CD4-positive, alpha-beta T cell (primary cell): ENCODE measurements at regions not wholly inside any gene's neighbourhood (a gene's known extent, or its start where the extent isn't known, plus 50 kb on each side); places are given as distances from the start of the nearest gene placed in this dataset.

Source experiments
- ATAC-seq: fragments of 200-7000 bp; cut with Tn5 transposase; one replicate; pipeline ENCODE4 v1.10.0; 2022; ENCODE audit warnings: mild to moderate bottlenecking; ENCODE audit not compliant: poor library complexity
- CTCF ChIA-PET: fragments of 350-600 bp; sonication (Branson Sonifier 250); formaldehyde crosslinking; loops from one replicate; lab custom pipeline; 2021; ENCODE audit warnings: antibody characterized with exemption, inconsistent platforms; lab: Charles Lee
- POLR2A ChIA-PET: fragments of 350-600 bp; sonication (Branson Sonifier 250); formaldehyde crosslinking; loops from one replicate; lab custom pipeline; 2021; ENCODE audit warnings: antibody characterized with exemption, inconsistent platforms; lab: Charles Lee
- DNase-seq, 14 experiments: peaks; one replicate each; pipeline ENCODE4 v3.0.0-alpha.2; 2013 to 2020; ENCODE audit warnings: mixed read lengths in 2 of 14
- H3K27ac ChIP-seq, 2 donors: one replicate each; pipeline versions ENCODE4 v1.5.1 to v1.7.0; 2013; ENCODE audit warnings: low read length in 2 of 2, low read depth in 1 of 2, mild to moderate bottlenecking in 1 of 2
- H3K27me3 ChIP-seq, 2 experiments: 1 replicate in 1 of 2; 2 replicates in 1 of 2; pipeline versions ENCODE4 v1.6.1 to v1.7.0; 2013; ENCODE audit warnings: low read length in 2 of 2, control low read depth in 1 of 2, mild to moderate bottlenecking in 1 of 2, moderate library complexity in 1 of 2; ENCODE audit not compliant: insufficient read depth in 2 of 2, control insufficient read depth in 1 of 2
- H3K36me3 ChIP-seq: one replicate; pipeline ENCODE4 v1.6.1; 2013; ENCODE audit warnings: low read length, control low read depth; ENCODE audit not compliant: insufficient read depth
- H3K4me1 ChIP-seq: one replicate; pipeline ENCODE4 v1.6.1; 2013; ENCODE audit warnings: low read length, control low read depth; ENCODE audit not compliant: insufficient read depth
- H3K4me3 ChIP-seq: one replicate; pipeline ENCODE4 v1.5.1; 2013; ENCODE audit warnings: mild to moderate bottlenecking, low read length, moderate library complexity
- H3K9me3 ChIP-seq, 2 experiments: 1 replicate in 1 of 2; 2 replicates in 1 of 2; pipeline versions ENCODE4 v1.6.1 to v1.7.0; 2013; ENCODE audit warnings: low read length in 2 of 2, mild to moderate bottlenecking in 2 of 2, control low read depth in 1 of 2, moderate library complexity in 1 of 2; ENCODE audit not compliant: control insufficient read depth in 1 of 2, insufficient read depth in 1 of 2
- H3K27ac Mint-ChIP-seq: one replicate; pipeline ENCODE4 v1.8.0; 2020; ENCODE audit warnings: mixed read lengths
- H3K27me3 Mint-ChIP-seq: one replicate; pipeline ENCODE4 v1.8.0; 2021; ENCODE audit warnings: mixed read lengths
- H3K36me3 Mint-ChIP-seq: one replicate; pipeline ENCODE4 v1.8.0; 2021; ENCODE audit warnings: low read depth, mixed read lengths
- H3K4me1 Mint-ChIP-seq: one replicate; pipeline ENCODE4 v1.8.0; 2021; ENCODE audit warnings: low read depth, mixed read lengths
- H3K4me3 Mint-ChIP-seq: one replicate; pipeline ENCODE4 v1.8.0; 2020; ENCODE audit warnings: mild to moderate bottlenecking, mixed read lengths
- H3K9me3 Mint-ChIP-seq: one replicate; pipeline ENCODE4 v1.8.0; 2020; ENCODE audit warnings: mixed read lengths
- intact Hi-C, 2 experiments: fragments of 100-400 bp; cut with DNase I in 1 of 2; cut with micrococcal nuclease in 1 of 2; formaldehyde crosslinking; loops; one replicate each; pipeline versions ENCODE4 v1.15.1 to v1.9.0; 2023 to 2025; cut with DNase I, micrococcal nuclease
- TF ChIP-seq, protein P1 (sequence below): fragments of 200-600 bp; IDR thresholded peaks from one replicate; pipeline ENCODE4 v1.8.0; 2022; ENCODE audit warnings: antibody characterized with exemption, mild to moderate bottlenecking

DNA sequence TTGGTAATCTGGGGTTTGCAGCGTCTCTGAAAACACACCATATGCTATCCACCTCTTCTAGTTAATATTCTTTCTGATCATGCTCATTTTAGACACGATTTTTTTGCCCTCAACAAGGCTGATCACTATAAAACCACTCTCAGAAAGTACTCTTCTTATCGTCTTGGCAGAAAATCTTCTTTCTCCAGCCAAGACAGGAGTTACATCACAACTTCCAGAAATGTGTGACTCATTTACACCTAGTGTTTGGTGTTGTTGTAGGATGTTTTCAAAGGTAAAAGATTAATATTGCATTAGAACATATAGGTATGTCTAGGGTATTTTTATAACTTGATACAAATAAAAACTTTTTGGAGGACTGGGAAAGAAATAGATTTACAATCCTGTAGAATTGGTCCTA is 138.5 kb upstream of the NETO1 start:
- Histone ChIP-seq H3K27ac (no peak overlapping the region), H3K4me3 (no peak overlapping the region), H3K36me3 (no peaks in the 10 kb centered on the region), H3K4me1 (no peaks in the 10 kb centered on the region), H3K27me3 (no peaks in the 10 kb centered on the region), H3K9me3 (no peaks in the 10 kb centered on the region)
- Mint-ChIP-seq H3K27ac (no peak overlapping the region), H3K4me3 (no peak overlapping the region), H3K36me3 (no peaks in the 10 kb centered on the region), H3K4me1 (no peaks in the 10 kb centered on the region), H3K9me3 (no peaks in the 10 kb centered on the region), H3K27me3 (no peaks in the 10 kb centered on the region)
- TF ChIP-seq, protein P1, sequence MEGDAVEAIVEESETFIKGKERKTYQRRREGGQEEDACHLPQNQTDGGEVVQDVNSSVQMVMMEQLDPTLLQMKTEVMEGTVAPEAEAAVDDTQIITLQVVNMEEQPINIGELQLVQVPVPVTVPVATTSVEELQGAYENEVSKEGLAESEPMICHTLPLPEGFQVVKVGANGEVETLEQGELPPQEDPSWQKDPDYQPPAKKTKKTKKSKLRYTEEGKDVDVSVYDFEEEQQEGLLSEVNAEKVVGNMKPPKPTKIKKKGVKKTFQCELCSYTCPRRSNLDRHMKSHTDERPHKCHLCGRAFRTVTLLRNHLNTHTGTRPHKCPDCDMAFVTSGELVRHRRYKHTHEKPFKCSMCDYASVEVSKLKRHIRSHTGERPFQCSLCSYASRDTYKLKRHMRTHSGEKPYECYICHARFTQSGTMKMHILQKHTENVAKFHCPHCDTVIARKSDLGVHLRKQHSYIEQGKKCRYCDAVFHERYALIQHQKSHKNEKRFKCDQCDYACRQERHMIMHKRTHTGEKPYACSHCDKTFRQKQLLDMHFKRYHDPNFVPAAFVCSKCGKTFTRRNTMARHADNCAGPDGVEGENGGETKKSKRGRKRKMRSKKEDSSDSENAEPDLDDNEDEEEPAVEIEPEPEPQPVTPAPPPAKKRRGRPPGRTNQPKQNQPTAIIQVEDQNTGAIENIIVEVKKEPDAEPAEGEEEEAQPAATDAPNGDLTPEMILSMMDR: no peak
- intact Hi-C loops: no loop called here
- ATAC-seq (no peak), DNase-seq (no peak)
- ChIA-PET CTCF (no interaction called here), POLR2A (no interaction called here)

DNA sequence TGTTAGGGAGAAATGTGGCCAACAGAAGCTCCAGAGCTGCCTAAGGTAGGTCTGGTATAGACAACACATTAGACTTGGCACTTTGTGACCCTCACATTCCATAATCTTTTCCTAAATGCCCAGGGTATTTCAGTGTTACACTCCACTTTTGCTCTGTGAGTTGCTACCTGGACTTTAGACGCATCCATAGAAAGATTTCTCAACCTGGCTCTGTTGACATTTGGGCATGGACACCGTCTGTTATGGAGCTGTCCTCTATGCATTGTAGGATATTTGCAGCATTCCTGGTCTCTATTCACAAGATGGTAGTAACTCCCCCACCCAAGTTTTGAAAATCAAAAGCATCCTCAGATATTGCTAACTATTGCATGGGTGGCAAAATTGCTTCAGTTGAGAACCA is 136.5 kb upstream of the NETO1 start:
- no peaks in the 10 kb centered on the region for H3K36me3 ChIP-seq
- no peak overlapping the region for H3K27ac ChIP-seq
- no peak for ATAC-seq
- H3K4me3 ChIP-seq: no peak overlapping the region
- intact Hi-C loops: no loop called here
- H3K4me1 ChIP-seq: no peaks in the 10 kb centered on the region
- Mint-ChIP-seq H3K4me1 (no peaks in the 10 kb centered on the region), H3K27ac (no peak overlapping the region), H3K4me3 (no peak overlapping the region), H3K27me3 (no peaks in the 10 kb centered on the region), H3K36me3 (no peaks in the 10 kb centered on the region), H3K9me3 (peaks cover 1% of the 10 kb centered on the region)
- CTCF ChIA-PET: no interaction called here
- no peak for DNase-seq
- H3K9me3 ChIP-seq: no peaks in the 10 kb centered on the region
- no peaks in the 10 kb centered on the region for H3K27me3 ChIP-seq
- POLR2A ChIA-PET: no interaction called here
- TF ChIP-seq, protein P1: no peak

- H3K36me3 Mint-ChIP-seq: no peaks in the 10 kb centered on the region
- POLR2A ChIA-PET: no interaction called here
- no peak overlapping the region for H3K27ac ChIP-seq
- no peak overlapping the region for H3K4me3 ChIP-seq
- CTCF ChIA-PET: no interaction called here
- H3K27me3 ChIP-seq: no peaks in the 10 kb centered on the region
- H3K27ac Mint-ChIP-seq: no peak overlapping the region
- peaks cover 9% of the 10 kb centered on the region for H3K9me3 Mint-ChIP-seq
- H3K27me3 Mint-ChIP-seq: no peaks in the 10 kb centered on the region
- H3K4me3 Mint-ChIP-seq: no peak overlapping the region
- ATAC-seq (no peak), DNase-seq (no peak)
- intact Hi-C loops: no loop called here
- H3K36me3 ChIP-seq: no peaks in the 10 kb centered on the region
- no peaks in the 10 kb centered on the region for H3K4me1 ChIP-seq
- TF ChIP-seq, protein P1: no peak
- no peaks in the 10 kb centered on the region for H3K4me1 Mint-ChIP-seq
- peaks cover 3 to 7% of the 10 kb centered on the region in 2 experiments for H3K9me3 ChIP-seq
These were observed 132.3 kb upstream of the NETO1 start for GRCh38 chr18:72999971-73000607.
